ENCODE measurements at regions not wholly inside any gene's neighbourhood (a gene's known extent, or its start where the extent isn't known, plus 50 kb on each side); places are given as distances from the start of the nearest gene placed in this dataset.

GRCh38 chr11:41989823-41990380 is 530.5 kb upstream of the LRRC4C start:
- H2AK5ac ChIP-seq (ENCODE audit: low read length) = no peak overlapping the region
- no peaks in the 10 kb centered on the region for H3K79me1 ChIP-seq (ENCODE audit: low read length)
- no peak overlapping the region for H2BK5ac ChIP-seq (ENCODE audit: low read length)
- H3K79me2 ChIP-seq (ENCODE audit: control insufficient read depth, insufficient read depth, low read length) = no peaks in the 10 kb centered on the region
- H3K18ac ChIP-seq (ENCODE audit: low read length) = no peak overlapping the region
- H2BK120ac ChIP-seq (ENCODE audit: low read depth, low read length) = no peak overlapping the region
- no peak overlapping the region for H3K56ac ChIP-seq (ENCODE audit: low read length)
- no peak overlapping the region for H3K23ac ChIP-seq (ENCODE audit: low read length)
- no peak overlapping the region for H3K4me3 ChIP-seq (ENCODE audit: low read length)
- H3K4ac ChIP-seq (ENCODE audit: low read depth, low read length) = no peak overlapping the region
- H2BK15ac ChIP-seq (replicated peaks; ENCODE audit: low read depth) = no peak overlapping the region
- no peaks in the 10 kb centered on the region for H3K4me1 ChIP-seq (ENCODE audit: control insufficient read depth, low read depth, low read length)
- no peaks in the 10 kb centered on the region for H3K27me3 ChIP-seq (ENCODE audit: insufficient read depth, low read length, poor library complexity)
- no peak for DNase-seq
- H3K36me3 ChIP-seq (ENCODE audit: control insufficient read depth, insufficient read depth, low read length) = no peaks in the 10 kb centered on the region
- no peak overlapping the region for H3K9ac ChIP-seq (ENCODE audit: low read length)
- H4K5ac ChIP-seq (ENCODE audit: low read length) = no peak overlapping the region
- no peak overlapping the region for H4K8ac ChIP-seq (ENCODE audit: low read depth, low read length)
- H3K4me2 ChIP-seq (ENCODE audit: low read length) = no peak overlapping the region
- H3K27ac ChIP-seq (ENCODE audit: low read depth, low read length) = no peak overlapping the region

DNA sequence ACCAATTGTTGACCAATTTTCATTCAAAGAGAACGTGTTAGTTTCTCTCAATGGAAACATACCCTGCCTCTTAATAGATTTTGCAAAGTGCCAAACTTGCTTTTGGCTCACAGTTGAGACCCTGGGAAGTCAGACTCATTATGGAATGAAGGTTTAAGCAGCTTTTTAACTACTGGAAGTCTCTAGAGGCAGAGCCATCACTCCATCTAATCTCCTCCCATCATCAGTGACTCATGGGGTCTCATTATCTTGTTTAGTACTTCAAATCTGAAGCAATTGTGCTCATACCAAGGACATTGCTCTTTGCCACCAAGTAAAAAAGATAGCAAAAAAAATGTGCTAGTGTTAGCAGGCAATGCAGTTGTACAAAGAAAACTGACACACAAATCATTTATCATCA is 537.1 kb upstream of the LRRC4C start:
- H3K36me3 ChIP-seq (ENCODE audit: control insufficient read depth, insufficient read depth, low read length) = no peaks in the 10 kb centered on the region
- H3K4me1 ChIP-seq (ENCODE audit: control insufficient read depth, low read depth, low read length) = no peaks in the 10 kb centered on the region
- H3K79me2 ChIP-seq (ENCODE audit: control insufficient read depth, insufficient read depth, low read length) = no peaks in the 10 kb centered on the region
- H3K4ac ChIP-seq (ENCODE audit: low read depth, low read length) = no peak overlapping the region
- no peak overlapping the region for H3K9ac ChIP-seq (ENCODE audit: low read length)
- H3K4me3 ChIP-seq (ENCODE audit: low read length) = no peak overlapping the region
- no peak overlapping the region for H2BK15ac ChIP-seq (replicated peaks; ENCODE audit: low read depth)
- no peaks in the 10 kb centered on the region for H3K79me1 ChIP-seq (ENCODE audit: low read length)
- H3K27me3 ChIP-seq (ENCODE audit: insufficient read depth, low read length, poor library complexity) = no peaks in the 10 kb centered on the region
- no peak overlapping the region for H4K5ac ChIP-seq (ENCODE audit: low read length)
- no peak overlapping the region for H3K56ac ChIP-seq (ENCODE audit: low read length)
- no peak overlapping the region for H3K27ac ChIP-seq (ENCODE audit: low read depth, low read length)
- no peak overlapping the region for H2BK5ac ChIP-seq (ENCODE audit: low read length)
- no peak overlapping the region for H3K4me2 ChIP-seq (ENCODE audit: low read length)
- no CpG with 5 or more reads among the region's 1 CpG for WGBS (ENCODE audit: extremely low coverage, insufficient coverage, low lambda C conversion rate)
- no peak overlapping the region for H3K18ac ChIP-seq (ENCODE audit: low read length)
- no peak overlapping the region for H2AK5ac ChIP-seq (ENCODE audit: low read length)
- H4K8ac ChIP-seq (ENCODE audit: low read depth, low read length) = no peak overlapping the region
- no peak overlapping the region for H2BK120ac ChIP-seq (ENCODE audit: low read depth, low read length)
- H3K23ac ChIP-seq (ENCODE audit: low read length) = no peak overlapping the region
- DNase-seq = peak; percentile 62

DNA sequence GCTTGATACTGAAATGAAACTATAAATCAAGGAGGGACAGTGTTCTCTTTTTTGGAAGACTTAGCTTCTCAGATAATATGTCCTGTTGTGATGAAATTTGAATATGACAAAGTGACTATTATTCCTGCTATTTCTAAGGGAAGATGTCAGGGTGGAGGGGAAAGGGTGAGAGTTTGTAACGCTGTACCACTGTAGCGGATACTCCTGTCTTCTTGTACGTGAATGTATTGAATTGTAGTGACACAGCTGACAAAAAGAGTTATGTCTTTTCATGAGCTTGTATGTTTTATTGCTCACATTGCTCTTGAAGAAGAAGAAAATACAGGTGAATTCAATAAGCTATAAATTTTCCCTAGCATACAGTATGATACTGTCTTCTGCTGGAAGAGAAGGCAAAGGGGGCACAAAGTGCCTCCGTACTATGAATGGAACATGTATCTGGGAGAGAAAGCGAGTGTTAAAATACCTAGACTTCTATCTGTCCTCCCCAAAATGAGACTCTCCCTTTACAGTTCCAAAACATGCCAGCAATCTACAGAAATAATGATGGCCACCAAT is 538.5 kb upstream of the LRRC4C start:
- Histone ChIP-seq H3K79me2 (ENCODE audit: control insufficient read depth, insufficient read depth, low read length) (no peaks in the 10 kb centered on the region), H2BK5ac (ENCODE audit: low read length) (no peak overlapping the region), H3K23ac (ENCODE audit: low read length) (no peak overlapping the region), H2AK5ac (ENCODE audit: low read length) (no peak overlapping the region), H3K4me3 (ENCODE audit: low read length) (no peak overlapping the region), H3K36me3 (ENCODE audit: control insufficient read depth, insufficient read depth, low read length) (no peaks in the 10 kb centered on the region), H4K8ac (ENCODE audit: low read depth, low read length) (no peak overlapping the region), H3K4ac (ENCODE audit: low read depth, low read length) (no peak overlapping the region), H3K9ac (ENCODE audit: low read length) (no peak overlapping the region), H3K56ac (ENCODE audit: low read length) (no peak overlapping the region), H4K5ac (ENCODE audit: low read length) (no peak overlapping the region), H3K4me2 (ENCODE audit: low read length) (no peak overlapping the region), H3K27ac (ENCODE audit: low read depth, low read length) (no peak overlapping the region), H2BK15ac (replicated peaks; ENCODE audit: low read depth) (no peak overlapping the region), H3K79me1 (ENCODE audit: low read length) (no peaks in the 10 kb centered on the region), H2BK120ac (ENCODE audit: low read depth, low read length) (no peak overlapping the region), H3K18ac (ENCODE audit: low read length) (no peak overlapping the region), H3K27me3 (ENCODE audit: insufficient read depth, low read length, poor library complexity) (no peaks in the 10 kb centered on the region), H3K4me1 (ENCODE audit: control insufficient read depth, low read depth, low read length) (no peaks in the 10 kb centered on the region)
- no peak for DNase-seq
- no CpG with 5 or more reads among the region's 5 CpGs for WGBS (ENCODE audit: extremely low coverage, insufficient coverage, low lambda C conversion rate)

DNA sequence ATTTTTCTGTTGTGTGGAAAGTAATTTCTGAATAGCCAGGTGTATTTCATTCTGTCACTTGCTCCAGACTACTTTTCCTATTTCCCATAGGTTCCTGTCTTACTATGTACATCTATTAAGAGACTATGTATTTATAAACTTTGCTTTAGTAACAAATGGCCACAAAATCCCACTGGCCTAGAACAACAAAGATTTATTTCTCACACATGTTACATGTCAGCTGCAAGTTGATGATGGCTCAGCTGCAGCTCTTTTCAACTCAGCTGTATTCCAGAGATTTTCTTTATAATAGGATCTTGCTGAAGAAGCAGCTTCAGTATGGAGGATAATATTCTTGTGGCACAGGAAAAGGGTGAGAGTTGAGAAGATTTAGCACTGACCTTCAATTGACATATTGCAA is 539.6 kb upstream of the LRRC4C start:
- Histone ChIP-seq H2BK120ac (ENCODE audit: low read depth, low read length) (no peak overlapping the region), H3K9ac (ENCODE audit: low read length) (no peak overlapping the region), H4K8ac (ENCODE audit: low read depth, low read length) (no peak overlapping the region), H4K5ac (ENCODE audit: low read length) (no peak overlapping the region), H3K79me1 (ENCODE audit: low read length) (no peaks in the 10 kb centered on the region), H3K4me3 (ENCODE audit: low read length) (no peak overlapping the region), H3K23ac (ENCODE audit: low read length) (no peak overlapping the region), H3K27ac (ENCODE audit: low read depth, low read length) (no peak overlapping the region), H2AK5ac (ENCODE audit: low read length) (no peak overlapping the region), H3K4me2 (ENCODE audit: low read length) (no peak overlapping the region), H3K36me3 (ENCODE audit: control insufficient read depth, insufficient read depth, low read length) (no peaks in the 10 kb centered on the region), H3K4ac (ENCODE audit: low read depth, low read length) (no peak overlapping the region), H3K79me2 (ENCODE audit: control insufficient read depth, insufficient read depth, low read length) (no peaks in the 10 kb centered on the region), H3K18ac (ENCODE audit: low read length) (no peak overlapping the region), H2BK15ac (replicated peaks; ENCODE audit: low read depth) (no peak overlapping the region), H2BK5ac (ENCODE audit: low read length) (no peak overlapping the region), H3K56ac (ENCODE audit: low read length) (no peak overlapping the region), H3K4me1 (ENCODE audit: control insufficient read depth, low read depth, low read length) (no peaks in the 10 kb centered on the region), H3K27me3 (ENCODE audit: insufficient read depth, low read length, poor library complexity) (no peaks in the 10 kb centered on the region)
- no peak for DNase-seq

- H3K79me1 ChIP-seq (ENCODE audit: low read length) = no peaks in the 10 kb centered on the region
- H3K4me2 ChIP-seq (ENCODE audit: low read length) = no peak overlapping the region
- no peak overlapping the region for H3K9ac ChIP-seq (ENCODE audit: low read length)
- no peak overlapping the region for H3K4me3 ChIP-seq (ENCODE audit: low read length)
- no peak overlapping the region for H3K4ac ChIP-seq (ENCODE audit: low read depth, low read length)
- H3K27ac ChIP-seq (ENCODE audit: low read depth, low read length) = no peak overlapping the region
- H2BK15ac ChIP-seq (replicated peaks; ENCODE audit: low read depth) = no peak overlapping the region
- no CpG with 5 or more reads among the region's 2 CpGs for WGBS (ENCODE audit: extremely low coverage, insufficient coverage, low lambda C conversion rate)
- no peak overlapping the region for H4K5ac ChIP-seq (ENCODE audit: low read length)
- no peak overlapping the region for H3K23ac ChIP-seq (ENCODE audit: low read length)
- no peaks in the 10 kb centered on the region for H3K36me3 ChIP-seq (ENCODE audit: control insufficient read depth, insufficient read depth, low read length)
- H4K8ac ChIP-seq (ENCODE audit: low read depth, low read length) = no peak overlapping the region
- no peak overlapping the region for H2BK120ac ChIP-seq (ENCODE audit: low read depth, low read length)
- no peaks in the 10 kb centered on the region for H3K79me2 ChIP-seq (ENCODE audit: control insufficient read depth, insufficient read depth, low read length)
- H3K56ac ChIP-seq (ENCODE audit: low read length) = no peak overlapping the region
- H2BK5ac ChIP-seq (ENCODE audit: low read length) = no peak overlapping the region
- no peak overlapping the region for H3K18ac ChIP-seq (ENCODE audit: low read length)
- no peak overlapping the region for H2AK5ac ChIP-seq (ENCODE audit: low read length)
- H3K27me3 ChIP-seq (ENCODE audit: insufficient read depth, low read length, poor library complexity) = no peaks in the 10 kb centered on the region
- no peak for DNase-seq
- H3K4me1 ChIP-seq (ENCODE audit: control insufficient read depth, low read depth, low read length) = no peaks in the 10 kb centered on the region
Observed at GRCh38 chr11:42003801-42004200, 544.3 kb upstream of the LRRC4C start.

DNA sequence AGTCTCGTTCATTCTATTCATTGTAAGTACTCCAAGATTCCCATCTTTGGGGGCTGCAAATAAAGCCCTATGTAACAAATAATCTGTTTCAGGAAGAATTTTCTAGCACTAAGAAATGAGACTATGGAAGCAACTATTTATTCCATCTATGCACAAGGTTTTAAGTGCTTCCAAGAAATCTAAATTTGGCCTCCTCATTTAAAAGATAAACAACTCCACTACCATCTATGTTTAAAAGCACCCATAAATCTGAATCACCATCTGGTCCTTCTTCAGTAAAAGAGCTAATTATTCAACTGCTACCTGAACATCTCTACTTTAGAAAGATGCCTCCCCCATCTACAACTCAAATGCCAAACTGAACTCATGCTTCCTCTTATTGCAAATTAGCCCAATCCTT is 547.3 kb upstream of the LRRC4C start:
- Histone ChIP-seq H3K4me3 (ENCODE audit: low read length) (no peak overlapping the region), H2BK120ac (ENCODE audit: low read depth, low read length) (no peak overlapping the region), H4K5ac (ENCODE audit: low read length) (no peak overlapping the region), H2AK5ac (ENCODE audit: low read length) (no peak overlapping the region), H2BK15ac (replicated peaks; ENCODE audit: low read depth) (no peak overlapping the region), H3K27ac (ENCODE audit: low read depth, low read length) (no peak overlapping the region), H3K4ac (ENCODE audit: low read depth, low read length) (no peak overlapping the region), H3K4me2 (ENCODE audit: low read length) (no peak overlapping the region), H3K18ac (ENCODE audit: low read length) (no peak overlapping the region), H2BK5ac (ENCODE audit: low read length) (no peak overlapping the region), H3K23ac (ENCODE audit: low read length) (no peak overlapping the region), H3K9ac (ENCODE audit: low read length) (no peak overlapping the region), H3K4me1 (ENCODE audit: control insufficient read depth, low read depth, low read length) (no peaks in the 10 kb centered on the region), H3K27me3 (ENCODE audit: insufficient read depth, low read length, poor library complexity) (no peaks in the 10 kb centered on the region), H3K36me3 (ENCODE audit: control insufficient read depth, insufficient read depth, low read length) (no peaks in the 10 kb centered on the region), H3K79me1 (ENCODE audit: low read length) (no peaks in the 10 kb centered on the region), H3K56ac (ENCODE audit: low read length) (no peak overlapping the region), H4K8ac (ENCODE audit: low read depth, low read length) (no peak overlapping the region), H3K79me2 (ENCODE audit: control insufficient read depth, insufficient read depth, low read length) (no peaks in the 10 kb centered on the region)
- no peak for DNase-seq
- WGBS (ENCODE audit: extremely low coverage, insufficient coverage, low lambda C conversion rate) = no CpG with 5 or more reads among the region's 1 CpG
